Mesothelial cell of epicardium (in vitro differentiated cells): ENCODE measurements at regions not wholly inside any gene's neighbourhood (a gene's known extent, or its start where the extent isn't known, plus 50 kb on each side); places are given as distances from the start of the nearest gene placed in this dataset.

Experiments used
- DNase-seq, 2 experiments: peaks; one replicate each; pipeline ENCODE4 v3.0.0; 2021; ENCODE audit warnings: low spot score in 2 of 2; ENCODE audit not compliant: unreplicated experiment in 2 of 2
- H3K27ac Mint-ChIP-seq: 2 replicates; pipeline ENCODE4 v1.8.0; 2021; ENCODE audit warnings: mixed read lengths
- H3K27me3 Mint-ChIP-seq: 2 replicates; pipeline ENCODE4 v1.8.0; 2021; ENCODE audit warnings: low read depth, mixed read lengths
- H3K36me3 Mint-ChIP-seq: 2 replicates; pipeline ENCODE4 v1.8.0; 2021; ENCODE audit warnings: mixed read lengths
- H3K4me1 Mint-ChIP-seq: 2 replicates; pipeline ENCODE4 v1.8.0; 2021; ENCODE audit warnings: mixed read lengths
- H3K4me3 Mint-ChIP-seq: 2 replicates; pipeline ENCODE4 v1.8.0; 2021; ENCODE audit warnings: mild to moderate bottlenecking, moderate library complexity, mixed read lengths
- H3K9me3 Mint-ChIP-seq: 2 replicates; pipeline ENCODE4 v1.8.0; 2021; ENCODE audit warnings: mixed read lengths
- TF ChIP-seq, protein P1 (sequence below): fragments of 200-600 bp; sonication (generic); IDR thresholded peaks from one replicate; pipeline ENCODE4 v1.5.0; 2021; ENCODE audit warnings: antibody characterized with exemption; ENCODE audit not compliant: unreplicated experiment

- peaks cover 59% of the 10 kb centered on the region for H3K4me1 Mint-ChIP-seq
- no peaks in the 10 kb centered on the region for H3K27me3 Mint-ChIP-seq
- TF ChIP-seq, protein P1, sequence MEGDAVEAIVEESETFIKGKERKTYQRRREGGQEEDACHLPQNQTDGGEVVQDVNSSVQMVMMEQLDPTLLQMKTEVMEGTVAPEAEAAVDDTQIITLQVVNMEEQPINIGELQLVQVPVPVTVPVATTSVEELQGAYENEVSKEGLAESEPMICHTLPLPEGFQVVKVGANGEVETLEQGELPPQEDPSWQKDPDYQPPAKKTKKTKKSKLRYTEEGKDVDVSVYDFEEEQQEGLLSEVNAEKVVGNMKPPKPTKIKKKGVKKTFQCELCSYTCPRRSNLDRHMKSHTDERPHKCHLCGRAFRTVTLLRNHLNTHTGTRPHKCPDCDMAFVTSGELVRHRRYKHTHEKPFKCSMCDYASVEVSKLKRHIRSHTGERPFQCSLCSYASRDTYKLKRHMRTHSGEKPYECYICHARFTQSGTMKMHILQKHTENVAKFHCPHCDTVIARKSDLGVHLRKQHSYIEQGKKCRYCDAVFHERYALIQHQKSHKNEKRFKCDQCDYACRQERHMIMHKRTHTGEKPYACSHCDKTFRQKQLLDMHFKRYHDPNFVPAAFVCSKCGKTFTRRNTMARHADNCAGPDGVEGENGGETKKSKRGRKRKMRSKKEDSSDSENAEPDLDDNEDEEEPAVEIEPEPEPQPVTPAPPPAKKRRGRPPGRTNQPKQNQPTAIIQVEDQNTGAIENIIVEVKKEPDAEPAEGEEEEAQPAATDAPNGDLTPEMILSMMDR: no peak
- no peaks in the 10 kb centered on the region for H3K9me3 Mint-ChIP-seq
- H3K27ac Mint-ChIP-seq: peak overlapping the region; percentile 95
- H3K4me3 Mint-ChIP-seq: no peak overlapping the region
- DNase-seq: no peak
- H3K36me3 Mint-ChIP-seq: no peaks in the 10 kb centered on the region
Measured at GRCh38 chr10:78566284-78567111, 502.3 kb upstream of the ZMIZ1 start.

DNA sequence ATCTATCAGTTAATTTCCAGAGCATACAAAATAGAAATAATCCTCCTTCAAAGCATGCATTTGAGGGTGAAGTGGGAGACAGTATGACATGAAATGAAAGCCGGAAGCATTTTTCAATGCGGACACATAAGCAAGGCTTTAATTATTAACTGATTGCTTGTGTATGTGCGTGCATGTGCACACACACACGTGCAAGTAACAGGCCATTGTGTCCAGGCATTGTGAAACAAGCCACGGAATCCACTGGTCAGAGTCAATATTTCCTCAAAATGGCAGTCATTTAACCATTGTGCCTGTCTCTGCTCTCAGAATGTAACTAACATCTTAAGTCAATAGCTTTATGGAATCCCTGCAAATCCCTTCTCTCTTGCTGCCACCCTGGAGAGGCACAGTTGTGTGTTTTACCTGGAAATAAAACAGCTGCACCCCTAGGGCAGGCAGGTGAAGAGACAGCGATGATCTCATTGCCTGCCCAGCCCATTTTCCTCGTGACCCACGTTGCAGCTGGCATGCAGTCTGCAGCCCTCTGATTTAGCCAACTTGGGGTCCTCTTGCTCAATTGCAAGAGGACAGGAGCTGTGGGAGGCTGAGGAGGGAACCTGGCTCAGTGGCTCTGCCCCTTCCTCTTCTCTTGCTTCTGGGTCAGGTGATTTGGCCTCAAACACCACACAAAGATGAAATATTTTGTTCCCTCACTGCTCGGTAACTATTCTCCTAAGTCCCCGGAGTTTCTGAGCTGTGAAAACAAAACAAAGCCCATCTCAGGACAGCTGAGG, 500.9 kb upstream of the ZMIZ1 start:
- Mint-ChIP-seq H3K4me3 (no peak overlapping the region), H3K9me3 (no peaks in the 10 kb centered on the region), H3K36me3 (no peaks in the 10 kb centered on the region), H3K4me1 (peaks cover 64% of the 10 kb centered on the region), H3K27ac (peak overlapping the region; percentile 95), H3K27me3 (no peaks in the 10 kb centered on the region)
- DNase-seq: no peak
- TF ChIP-seq, protein P1: no peak

DNA sequence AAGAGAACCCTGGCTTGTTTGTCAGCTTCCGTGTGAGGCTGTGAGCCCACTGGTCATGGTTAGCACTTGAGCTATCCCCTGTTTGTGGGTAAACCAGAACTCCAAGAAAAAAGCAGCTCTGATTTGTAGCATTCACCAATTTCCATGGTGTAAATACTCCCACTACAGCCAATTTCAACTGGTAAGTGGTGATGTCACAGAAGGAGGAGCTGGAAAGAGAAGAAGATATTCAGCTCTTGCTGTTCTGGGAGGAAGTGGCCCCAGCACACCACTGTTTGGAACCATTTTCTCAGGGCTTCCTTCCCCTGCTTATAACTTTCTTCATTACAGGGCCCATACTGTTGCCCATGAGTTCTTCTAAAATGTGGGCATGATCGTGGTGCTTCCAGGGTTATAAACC, 500.1 kb upstream of the ZMIZ1 start:
- Mint-ChIP-seq H3K4me1 (peaks cover 58% of the 10 kb centered on the region), H3K9me3 (no peaks in the 10 kb centered on the region), H3K4me3 (no peak overlapping the region), H3K36me3 (no peaks in the 10 kb centered on the region), H3K27ac (no peak overlapping the region), H3K27me3 (no peaks in the 10 kb centered on the region)
- no peak for DNase-seq
- TF ChIP-seq, protein P1: no peak

GRCh38 chr10:78570633-78571235, 498.0 kb upstream of the ZMIZ1 start:
- TF ChIP-seq, protein P1: no peak
- H3K36me3 Mint-ChIP-seq: no peaks in the 10 kb centered on the region
- no peak overlapping the region for H3K4me3 Mint-ChIP-seq
- H3K27me3 Mint-ChIP-seq: no peaks in the 10 kb centered on the region
- DNase-seq: no peak
- no peaks in the 10 kb centered on the region for H3K9me3 Mint-ChIP-seq
- peak overlapping the region; percentile 58 for H3K27ac Mint-ChIP-seq
- H3K4me1 Mint-ChIP-seq: peaks cover 68% of the 10 kb centered on the region

GRCh38 chr10:78571286-78571685, 497.5 kb upstream of the ZMIZ1 start:
- Mint-ChIP-seq H3K36me3 (no peaks in the 10 kb centered on the region), H3K9me3 (no peaks in the 10 kb centered on the region), H3K4me1 (peaks cover 64% of the 10 kb centered on the region), H3K4me3 (no peak overlapping the region), H3K27ac (no peak overlapping the region), H3K27me3 (no peaks in the 10 kb centered on the region)
- TF ChIP-seq, protein P1: no peak
- no peak for DNase-seq
